Activated CD4-positive, CD25-positive, alpha-beta regulatory T cell treated with anti-CD3 and anti-CD28 coated beads, Interleukin-2, amount 50 U/mL, for 16 hours (primary cell): ENCODE measurements at regions not wholly inside any gene's neighbourhood (a gene's known extent, or its start where the extent isn't known, plus 50 kb on each side); places are given as distances from the start of the nearest gene placed in this dataset.
"Not testable (repeated sequence)": the region's sequence is repeated elsewhere in the genome, so short reads cannot be mapped to it uniquely, and the experiment has no call there.

Experiments used
- DNase-seq: peaks from one replicate; pipeline ENCODE4 v3.0.0-alpha.2; 2020; ENCODE audit warnings: low read depth, low spot score

- no peak for DNase-seq
Observed at GRCh38 chr5:68861099-68861498, 232.7 kb upstream of the SLC30A5 start.

- DNase-seq: no peak
Observed at GRCh38 chr5:68862560-68862959, 231.3 kb upstream of the SLC30A5 start.

DNA sequence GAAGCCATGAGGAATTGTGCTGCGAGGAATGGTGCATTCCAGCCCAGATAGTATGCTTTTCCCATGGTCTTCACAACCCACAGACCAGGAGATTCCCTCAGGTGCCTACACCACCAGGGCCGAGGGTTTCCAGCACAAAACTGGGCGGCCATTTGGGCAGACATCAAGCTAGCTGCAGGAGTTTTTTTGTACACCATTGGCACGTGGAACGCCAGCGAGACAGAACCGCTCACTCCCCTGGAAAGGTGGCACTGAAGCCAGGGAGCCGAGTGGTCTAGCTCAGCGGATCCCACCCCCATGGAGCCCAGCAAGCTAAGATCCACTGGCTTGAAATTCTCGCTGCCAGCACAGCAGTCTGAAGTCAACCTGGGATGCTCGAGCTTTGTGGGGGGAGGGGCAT, 228.6 kb upstream of the SLC30A5 start:
- DNase-seq: not testable (repeated sequence)

DNA sequence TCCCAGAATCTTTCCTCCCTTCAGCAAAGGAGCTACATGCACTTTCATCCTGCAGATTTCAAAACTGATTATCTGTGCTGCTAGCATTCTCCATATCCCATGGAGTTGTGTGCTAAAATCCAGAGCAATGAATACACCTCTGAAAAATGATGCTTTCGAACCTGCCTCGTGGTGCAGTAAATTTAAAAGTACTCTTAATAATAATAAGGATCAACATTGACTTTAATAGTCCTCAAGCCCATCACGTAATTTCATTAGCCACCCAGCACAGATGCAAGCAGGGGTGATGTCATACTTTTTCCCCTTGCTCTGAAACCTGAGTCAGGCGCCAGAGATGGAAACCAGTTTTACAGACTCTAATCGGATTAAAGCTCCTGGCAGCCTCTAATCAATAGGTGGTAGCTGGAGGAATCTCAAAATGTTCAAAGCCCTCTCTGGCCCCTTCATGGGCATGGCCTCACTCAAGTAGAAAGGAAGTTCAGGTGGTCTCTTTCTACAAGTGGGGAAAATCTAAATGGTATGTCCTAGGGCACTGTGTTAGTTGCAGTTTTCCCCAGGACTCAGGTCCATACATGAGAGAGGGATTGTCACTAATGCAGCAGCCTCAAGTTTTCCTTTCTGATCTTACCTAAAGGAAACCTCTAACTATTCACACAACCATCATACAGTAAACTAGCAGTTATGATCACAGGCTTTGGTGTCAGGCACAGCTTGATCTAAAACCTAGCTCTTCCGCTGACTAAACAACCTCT, 221.6 kb upstream of the SLC30A5 start:
- DNase-seq: no peak

DNA sequence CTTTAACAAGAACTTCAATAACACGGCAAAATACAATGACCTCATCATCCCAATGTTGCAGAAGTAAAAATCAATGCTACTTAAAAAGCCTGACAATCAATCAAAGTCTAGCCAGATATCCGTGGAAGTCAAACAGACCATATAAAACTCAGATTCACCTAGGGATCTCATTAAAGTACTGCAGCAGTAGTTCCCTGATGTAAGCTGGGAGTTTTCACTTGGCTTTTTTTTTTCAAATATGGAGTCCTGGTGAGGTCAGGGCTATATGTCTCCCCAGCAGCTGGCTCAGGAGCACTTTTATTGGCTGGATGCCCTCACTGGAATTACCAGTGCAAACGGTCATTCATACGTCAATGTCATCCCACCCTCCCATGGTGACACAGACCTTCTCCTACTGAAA, 220.6 kb upstream of the SLC30A5 start:
- DNase-seq: no peak

DNA sequence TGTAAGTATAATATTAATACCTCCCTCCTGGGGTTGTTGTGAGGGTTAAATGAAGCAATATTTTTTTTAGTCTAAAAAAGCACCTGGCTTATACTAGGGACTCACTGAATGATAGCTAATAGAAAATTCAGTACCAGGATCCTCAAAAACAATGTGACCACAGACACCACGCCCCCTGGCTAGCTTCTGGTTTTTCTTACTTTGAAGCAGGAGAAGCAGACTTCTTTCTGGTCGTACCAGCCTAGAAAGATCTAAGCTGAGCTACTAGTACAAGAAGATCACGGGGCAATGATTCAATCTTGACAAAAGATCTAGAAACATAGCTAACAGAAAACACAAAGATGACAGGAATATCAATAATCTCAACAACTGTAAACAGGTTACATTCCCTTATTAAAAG, 218.5 kb upstream of the SLC30A5 start:
- DNase-seq: no peak

DNA sequence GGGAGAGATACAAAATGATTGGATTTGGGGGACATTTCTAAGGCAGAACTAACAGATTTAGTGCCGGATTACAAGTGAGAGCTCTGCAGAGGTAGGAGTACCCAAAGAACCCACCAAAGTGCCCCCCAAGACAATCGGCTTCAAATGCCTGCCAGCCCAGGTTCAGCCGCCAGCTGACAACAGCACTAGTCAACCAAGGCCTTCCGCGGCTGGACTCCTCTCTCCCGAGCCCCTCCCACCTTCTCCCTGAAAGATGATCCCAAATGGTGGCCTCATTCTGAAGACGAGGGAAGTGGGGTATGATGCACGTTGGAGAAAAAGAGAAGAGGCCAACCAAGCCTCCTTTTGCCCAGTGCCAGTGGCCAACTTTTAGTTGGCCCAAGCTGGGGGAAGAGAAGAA, 210.4 kb upstream of the SLC30A5 start:
- no peak for DNase-seq

DNA sequence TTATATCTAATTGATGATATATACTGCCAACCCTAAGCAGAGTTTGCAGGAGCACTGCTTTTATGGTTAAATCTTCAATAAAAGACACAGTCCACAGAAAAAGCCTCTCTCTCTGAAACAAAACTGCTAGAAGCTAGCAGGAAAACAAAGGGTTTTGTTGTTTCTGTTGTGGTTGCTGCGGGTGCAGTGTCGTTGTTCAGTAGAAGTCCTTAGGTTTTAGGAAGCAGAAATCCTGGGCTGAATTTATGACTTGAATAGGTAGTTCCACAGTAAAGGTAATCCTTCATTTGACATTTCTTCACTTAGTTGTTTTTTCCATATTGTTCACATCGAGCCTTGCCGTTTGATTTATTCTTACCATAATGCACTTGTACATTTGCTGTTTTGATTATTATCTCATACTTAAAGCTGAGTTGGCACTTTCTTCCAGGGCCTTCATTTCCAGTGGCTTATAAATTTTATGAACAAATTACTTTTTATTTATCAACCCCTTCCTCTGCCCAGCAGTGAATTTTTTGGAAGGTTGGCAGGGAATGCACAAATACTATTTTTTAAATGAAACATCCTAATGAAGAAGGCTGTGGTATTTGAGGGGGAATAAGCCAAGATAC, 209.6 kb upstream of the SLC30A5 start:
- DNase-seq: no peak

GRCh38 chr5:68884883-68885282, 208.9 kb upstream of the SLC30A5 start:
- DNase-seq: no peak

DNA sequence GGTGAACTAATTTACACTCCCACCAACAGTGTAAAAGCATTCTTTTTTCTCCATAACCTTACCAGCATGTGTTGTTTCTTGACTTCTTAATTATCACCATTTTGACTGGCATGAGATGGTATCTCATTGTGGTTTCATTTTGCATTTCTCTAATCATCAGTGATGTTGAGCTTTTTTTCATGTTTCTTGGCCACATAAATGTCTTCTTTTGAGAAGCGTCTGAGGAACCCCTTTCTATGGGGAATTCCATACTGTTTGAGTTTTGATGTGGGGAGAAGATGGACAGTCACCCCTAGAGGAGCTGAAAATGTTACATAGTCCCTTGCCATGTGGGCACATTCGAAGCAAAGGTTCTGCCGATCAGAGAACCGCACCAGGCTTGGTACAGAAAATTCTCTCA, 207.0 kb upstream of the SLC30A5 start:
- DNase-seq: no peak

- DNase-seq: no peak
Observed at GRCh38 chr5:68891718-68892117, 202.1 kb upstream of the SLC30A5 start.

DNA sequence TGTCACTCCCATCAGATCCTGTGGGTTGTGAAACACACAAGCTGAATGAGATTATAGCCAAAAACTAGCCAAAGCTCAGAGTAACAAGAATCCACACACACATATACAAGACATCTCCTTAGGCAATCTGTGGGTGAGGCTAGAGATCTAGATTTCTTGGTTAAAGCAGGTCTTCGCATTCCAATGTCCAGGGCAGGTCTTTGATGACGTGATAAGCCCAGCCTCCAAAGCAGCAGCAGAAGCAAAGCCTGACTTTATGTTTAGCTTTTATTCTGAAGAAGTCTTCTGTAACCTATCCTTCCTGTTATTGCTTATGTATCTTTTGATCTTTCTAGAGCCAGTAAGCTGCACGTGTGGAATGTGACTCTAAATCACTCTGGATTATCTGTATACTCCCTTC, 199.1 kb upstream of the SLC30A5 start:
- no peak for DNase-seq

GRCh38 chr5:68898951-68899471, 194.8 kb upstream of the SLC30A5 start:
- DNase-seq: no peak

GRCh38 chr5:68911840-68912690, 181.7 kb upstream of the SLC30A5 start:
- DNase-seq: no peak

GRCh38 chr5:68915079-68915478, 178.7 kb upstream of the SLC30A5 start:
- DNase-seq: no peak

GRCh38 chr5:68918306-68918705, 175.5 kb upstream of the SLC30A5 start:
- DNase-seq: no peak

GRCh38 chr5:68919988-68920490, 173.8 kb upstream of the SLC30A5 start:
- no peak for DNase-seq

DNA sequence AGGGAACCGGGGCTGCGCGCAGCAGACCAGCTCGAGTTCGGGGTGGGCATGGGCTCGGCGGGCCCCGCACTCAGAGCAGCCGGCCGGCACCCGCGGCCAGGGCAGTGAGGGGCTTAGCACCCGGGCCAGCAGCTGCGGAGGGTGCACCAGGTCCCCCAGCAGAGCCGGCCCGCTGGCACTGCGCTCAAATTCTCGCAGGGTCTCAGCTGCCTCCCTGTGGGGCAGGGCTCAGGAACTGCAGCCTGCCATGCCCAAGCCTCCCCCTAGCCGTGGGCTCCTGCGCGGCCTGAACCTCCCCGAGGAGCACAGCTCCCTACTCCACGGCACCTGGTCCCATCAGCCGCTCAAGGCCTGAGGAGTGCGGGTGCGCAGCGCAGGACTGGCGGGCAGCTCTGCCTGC, 172.9 kb upstream of the SLC30A5 start:
- DNase-seq: no peak

- DNase-seq: no peak
Observed at GRCh38 chr5:68922172-68922987, 171.4 kb upstream of the SLC30A5 start.

DNA sequence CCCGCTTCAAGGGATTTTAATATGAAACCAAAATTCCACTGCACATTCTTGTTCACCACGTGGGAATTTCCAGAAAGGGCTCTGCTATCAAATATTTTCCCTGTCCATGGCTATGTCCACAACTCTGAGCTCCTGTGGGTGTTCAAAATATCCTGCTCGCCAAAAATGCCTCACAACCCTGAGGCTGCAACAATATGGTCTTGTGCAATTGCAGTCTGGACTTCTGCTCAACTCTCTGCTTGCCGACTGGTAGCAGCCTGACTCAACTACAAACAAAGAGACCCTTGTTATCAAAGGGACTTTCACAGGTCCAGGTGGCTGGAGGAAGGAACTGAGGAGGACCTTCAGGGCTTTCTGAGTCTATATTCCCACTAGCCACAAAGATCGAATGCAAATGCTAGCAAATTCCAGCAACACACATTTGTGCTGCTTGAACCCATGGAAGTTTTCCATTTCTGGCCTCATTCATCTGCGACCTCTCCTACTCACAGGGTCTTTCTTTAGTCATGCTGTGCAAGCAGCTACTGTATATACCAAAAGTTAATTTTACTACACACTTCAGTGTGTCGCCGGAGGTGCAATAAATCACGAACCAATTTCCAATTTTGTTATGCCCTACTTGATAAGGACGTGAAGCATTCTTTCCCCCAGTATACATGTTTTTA, 169.2 kb upstream of the SLC30A5 start:
- no peak for DNase-seq
